Activated naive CD8-positive, alpha-beta T cell (primary cell): ENCODE measurements at regions not wholly inside any gene's neighbourhood (a gene's known extent, or its start where the extent isn't known, plus 50 kb on each side); places are given as distances from the start of the nearest gene placed in this dataset.

Source experiments
- H3K27ac Mint-ChIP-seq: one replicate; pipeline ENCODE4 v1.8.0; 2021; ENCODE audit warnings: mixed read lengths
- H3K27me3 Mint-ChIP-seq: one replicate; pipeline ENCODE4 v1.8.0; 2021; ENCODE audit warnings: mixed read lengths
- H3K36me3 Mint-ChIP-seq: one replicate; pipeline ENCODE4 v1.8.0; 2021; ENCODE audit warnings: mixed read lengths
- H3K4me1 Mint-ChIP-seq: one replicate; pipeline ENCODE4 v1.8.0; 2021; ENCODE audit warnings: low read depth, mixed read lengths
- H3K4me3 Mint-ChIP-seq: one replicate; pipeline ENCODE4 v1.8.0; 2021; ENCODE audit warnings: mild to moderate bottlenecking, mixed read lengths
- H3K9me3 Mint-ChIP-seq: one replicate; pipeline ENCODE4 v1.8.0; 2021; ENCODE audit warnings: low read depth, mixed read lengths

DNA sequence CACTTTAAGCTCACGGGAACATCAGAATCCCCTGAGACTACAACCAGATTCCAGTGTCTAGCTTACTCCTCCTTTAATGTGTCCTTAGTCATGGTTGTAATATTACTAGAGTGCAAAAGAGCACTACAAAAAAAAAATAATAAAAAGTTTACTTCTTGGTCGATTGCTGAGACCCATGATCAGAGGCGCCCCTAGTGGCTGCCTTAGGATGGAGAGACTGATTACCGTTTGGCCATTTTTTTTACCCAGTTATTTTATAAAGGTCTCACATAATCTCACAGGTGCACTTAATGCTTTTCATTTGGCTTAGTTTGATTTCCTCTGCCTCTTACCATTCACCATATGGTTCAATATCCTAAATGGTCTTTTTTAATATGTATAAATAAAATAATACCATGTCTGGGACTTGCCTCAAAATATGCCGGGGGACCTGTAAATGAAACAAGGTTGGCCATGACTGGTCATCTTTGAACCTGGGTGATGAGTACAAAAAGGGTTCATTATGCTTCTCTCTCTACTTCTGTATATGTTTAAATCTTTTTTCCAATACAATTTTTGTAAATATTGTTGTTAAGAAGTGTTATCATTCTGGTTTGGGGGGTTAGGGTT lies 331.5 kb upstream of the NFE2L3 start:
- H3K27ac Mint-ChIP-seq = no peak overlapping the region
- H3K27me3 Mint-ChIP-seq = peaks cover 32% of the 10 kb centered on the region
- H3K36me3 Mint-ChIP-seq = no peaks in the 10 kb centered on the region
- no peaks in the 10 kb centered on the region for H3K4me1 Mint-ChIP-seq
- H3K4me3 Mint-ChIP-seq = no peak overlapping the region
- H3K9me3 Mint-ChIP-seq = peaks cover 5% of the 10 kb centered on the region

DNA sequence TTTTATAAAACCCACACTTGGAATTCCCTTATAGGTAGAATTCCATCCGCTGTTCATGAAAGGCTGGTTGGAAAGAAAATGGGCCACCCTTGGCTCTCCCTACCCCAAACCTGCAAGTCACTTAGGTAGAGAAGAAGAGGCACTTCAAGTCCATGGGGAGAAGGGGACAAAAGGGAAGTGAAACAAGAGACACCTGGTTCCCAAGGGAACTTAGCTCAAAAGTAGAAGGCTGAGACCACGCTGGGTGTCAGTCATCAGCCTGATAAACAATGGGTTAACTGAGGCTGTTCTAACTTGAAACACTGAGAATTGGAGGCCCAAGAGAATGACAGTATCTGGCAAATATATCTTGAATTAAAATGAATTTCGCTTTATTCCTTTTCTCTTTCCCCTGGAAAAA lies 330.8 kb upstream of the NFE2L3 start:
- no peaks in the 10 kb centered on the region for H3K36me3 Mint-ChIP-seq

DNA sequence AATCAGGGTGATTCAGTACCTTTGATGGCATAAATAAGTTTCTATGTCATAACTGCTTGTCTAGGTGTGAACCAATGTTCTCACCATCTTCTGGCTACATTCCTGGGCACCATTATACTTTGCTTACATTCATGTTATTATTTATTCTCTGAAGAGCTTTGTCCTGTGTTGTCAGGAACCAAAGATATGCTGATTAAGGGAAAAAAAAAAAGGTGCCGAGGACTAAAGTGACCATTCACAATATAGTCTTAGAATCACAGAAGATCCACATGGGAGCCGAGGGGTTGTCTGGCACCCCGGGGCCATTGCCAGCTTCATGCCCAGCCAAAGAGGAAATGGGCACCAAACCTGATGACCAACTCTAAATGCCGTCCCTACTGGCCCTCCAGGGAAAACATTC lies 329.2 kb upstream of the NFE2L3 start:
- Mint-ChIP-seq H3K27ac (no peak overlapping the region), H3K36me3 (no peaks in the 10 kb centered on the region), H3K4me3 (no peak overlapping the region), H3K4me1 (no peaks in the 10 kb centered on the region), H3K9me3 (no peaks in the 10 kb centered on the region), H3K27me3 (peaks cover 30% of the 10 kb centered on the region)

More for the DNA sequence above, 330.8 kb upstream of the NFE2L3 start:
- no peak overlapping the region for H3K27ac Mint-ChIP-seq
- no peak overlapping the region for H3K4me3 Mint-ChIP-seq
- no peaks in the 10 kb centered on the region for H3K4me1 Mint-ChIP-seq
- H3K27me3 Mint-ChIP-seq = peaks cover 30% of the 10 kb centered on the region
- H3K9me3 Mint-ChIP-seq = peaks cover 5% of the 10 kb centered on the region

DNA sequence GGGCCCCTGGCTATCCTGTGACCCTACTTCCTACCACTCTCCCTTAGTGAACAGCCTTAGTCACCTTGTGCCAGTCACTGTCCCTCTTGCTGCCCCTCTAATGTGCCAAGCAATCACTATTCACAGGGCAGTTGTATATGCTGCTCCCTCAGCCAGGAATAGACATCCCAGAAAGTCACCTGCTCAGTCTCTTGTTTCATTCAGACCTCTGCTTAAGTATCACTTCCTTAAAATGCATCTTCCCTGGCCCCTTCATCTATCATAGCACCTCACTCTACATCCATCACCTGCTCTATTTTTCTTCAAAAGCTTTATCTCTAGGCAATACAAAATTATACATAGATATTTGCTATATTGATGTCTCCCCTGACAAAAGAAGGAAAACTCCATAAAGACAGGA lies 328.4 kb upstream of the NFE2L3 start:
- Mint-ChIP-seq H3K27ac (no peak overlapping the region), H3K27me3 (peaks cover 28% of the 10 kb centered on the region), H3K9me3 (no peaks in the 10 kb centered on the region), H3K4me3 (no peak overlapping the region), H3K36me3 (no peaks in the 10 kb centered on the region), H3K4me1 (no peaks in the 10 kb centered on the region)

DNA sequence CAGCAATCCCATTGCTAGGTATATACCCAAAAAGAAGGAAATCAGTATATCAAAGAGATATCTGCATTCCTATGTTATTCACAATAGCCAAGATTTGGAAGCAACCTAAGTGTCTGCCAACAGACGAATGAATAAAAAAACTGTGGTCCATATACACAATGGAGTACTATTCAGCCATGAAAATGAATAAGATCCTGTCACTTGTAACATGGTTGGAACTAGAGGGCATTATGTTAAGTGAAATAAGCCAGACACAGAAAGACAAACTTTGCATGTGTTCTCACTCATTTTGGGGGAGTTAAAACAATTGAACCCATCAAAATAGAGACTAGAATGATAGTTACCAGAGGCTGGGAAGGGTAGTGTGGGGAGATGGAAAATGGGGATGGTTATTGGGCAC lies 323.5 kb upstream of the NFE2L3 start:
- peaks cover 8% of the 10 kb centered on the region for H3K27me3 Mint-ChIP-seq
- H3K36me3 Mint-ChIP-seq = no peaks in the 10 kb centered on the region
- no peaks in the 10 kb centered on the region for H3K9me3 Mint-ChIP-seq
- no peak overlapping the region for H3K4me3 Mint-ChIP-seq
- H3K4me1 Mint-ChIP-seq = no peaks in the 10 kb centered on the region
- no peak overlapping the region for H3K27ac Mint-ChIP-seq

GRCh38 chr7:25829663-25830062 lies 322.3 kb upstream of the NFE2L3 start:
- Mint-ChIP-seq H3K4me1 (no peaks in the 10 kb centered on the region), H3K36me3 (no peaks in the 10 kb centered on the region), H3K27ac (no peak overlapping the region), H3K27me3 (peaks cover 5% of the 10 kb centered on the region), H3K4me3 (no peak overlapping the region), H3K9me3 (no peaks in the 10 kb centered on the region)

DNA sequence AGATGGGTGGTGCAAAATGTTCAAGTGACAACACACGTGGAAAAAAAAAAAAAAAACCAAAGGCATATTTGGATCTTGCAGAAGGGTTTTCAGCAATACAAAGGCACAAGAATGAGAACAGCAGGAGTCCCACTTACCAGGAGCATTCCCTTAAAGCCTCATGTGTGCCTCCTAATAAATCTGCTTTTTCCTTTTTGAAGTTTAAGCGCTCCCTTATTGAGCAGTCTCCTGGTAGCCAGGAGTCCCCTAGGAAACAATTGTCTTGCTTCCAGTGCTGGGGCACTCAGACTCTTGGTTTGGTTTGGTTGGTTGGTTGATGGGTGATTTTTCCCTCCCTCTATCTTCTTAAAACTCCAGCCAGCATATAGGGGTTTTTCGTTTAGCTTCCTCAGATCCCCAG lies 321.8 kb upstream of the NFE2L3 start:
- no peak overlapping the region for H3K27ac Mint-ChIP-seq
- no peaks in the 10 kb centered on the region for H3K9me3 Mint-ChIP-seq
- no peaks in the 10 kb centered on the region for H3K36me3 Mint-ChIP-seq
- H3K4me3 Mint-ChIP-seq = no peak overlapping the region
- peaks cover 3% of the 10 kb centered on the region for H3K27me3 Mint-ChIP-seq
- no peaks in the 10 kb centered on the region for H3K4me1 Mint-ChIP-seq

GRCh38 chr7:25831062-25831691 lies 320.8 kb upstream of the NFE2L3 start:
- H3K4me1 Mint-ChIP-seq = no peaks in the 10 kb centered on the region
- no peaks in the 10 kb centered on the region for H3K9me3 Mint-ChIP-seq
- H3K4me3 Mint-ChIP-seq = no peak overlapping the region
- H3K36me3 Mint-ChIP-seq = no peaks in the 10 kb centered on the region
- H3K27ac Mint-ChIP-seq = no peak overlapping the region
- peaks cover 3% of the 10 kb centered on the region for H3K27me3 Mint-ChIP-seq

GRCh38 chr7:25831831-25832411 lies 320.1 kb upstream of the NFE2L3 start:
- Mint-ChIP-seq H3K9me3 (no peaks in the 10 kb centered on the region), H3K27ac (no peak overlapping the region), H3K27me3 (peaks cover 7% of the 10 kb centered on the region), H3K36me3 (no peaks in the 10 kb centered on the region), H3K4me3 (no peak overlapping the region), H3K4me1 (no peaks in the 10 kb centered on the region)

DNA sequence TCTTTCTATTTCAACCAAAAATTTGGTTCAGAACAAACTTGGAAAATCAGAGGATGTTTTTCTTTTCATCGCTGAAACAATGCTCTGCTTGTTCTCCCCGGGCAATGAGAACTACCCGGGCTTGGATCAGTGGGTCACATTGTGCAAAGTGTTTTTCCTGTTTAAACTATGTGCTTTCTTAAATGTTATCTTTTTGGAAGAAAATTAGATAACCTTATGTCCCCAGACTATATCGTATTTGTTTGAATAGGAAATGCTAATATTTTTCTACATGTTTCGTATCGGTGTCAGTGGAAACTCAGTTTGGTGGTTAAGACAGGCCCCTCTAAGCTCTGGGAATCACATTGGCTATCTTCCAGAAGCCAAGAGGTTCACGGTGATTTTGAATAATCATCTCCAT lies 319.5 kb upstream of the NFE2L3 start:
- H3K4me3 Mint-ChIP-seq = no peak overlapping the region
- peaks cover 8% of the 10 kb centered on the region for H3K27me3 Mint-ChIP-seq
- H3K36me3 Mint-ChIP-seq = no peaks in the 10 kb centered on the region
- H3K4me1 Mint-ChIP-seq = no peaks in the 10 kb centered on the region
- H3K27ac Mint-ChIP-seq = no peak overlapping the region
- H3K9me3 Mint-ChIP-seq = no peaks in the 10 kb centered on the region

DNA sequence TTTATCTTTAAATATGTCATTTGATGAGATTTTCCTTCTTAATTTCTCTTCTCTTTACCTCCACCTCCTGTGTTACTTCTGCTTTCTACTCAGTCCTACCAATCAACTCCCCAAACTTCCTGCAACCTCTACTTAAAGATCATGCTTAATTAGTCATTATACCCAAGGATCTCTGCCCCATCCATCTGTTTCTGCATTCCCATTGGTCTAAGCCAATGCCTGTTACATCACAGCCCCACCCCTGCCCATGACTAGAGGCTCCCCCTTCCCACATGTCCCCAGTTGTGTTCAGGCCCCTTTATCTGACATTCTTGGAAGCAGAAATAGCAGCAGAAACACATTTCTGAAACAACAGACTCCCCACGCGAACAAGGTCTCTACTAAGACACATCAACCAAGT lies 319.1 kb upstream of the NFE2L3 start:
- Mint-ChIP-seq H3K27me3 (peaks cover 9% of the 10 kb centered on the region), H3K36me3 (no peaks in the 10 kb centered on the region), H3K4me1 (no peaks in the 10 kb centered on the region), H3K9me3 (no peaks in the 10 kb centered on the region), H3K4me3 (no peak overlapping the region), H3K27ac (no peak overlapping the region)

GRCh38 chr7:25834050-25834449 lies 317.9 kb upstream of the NFE2L3 start:
- H3K9me3 Mint-ChIP-seq = no peaks in the 10 kb centered on the region
- no peak overlapping the region for H3K27ac Mint-ChIP-seq
- H3K36me3 Mint-ChIP-seq = no peaks in the 10 kb centered on the region
- peaks cover 10% of the 10 kb centered on the region for H3K27me3 Mint-ChIP-seq
- no peak overlapping the region for H3K4me3 Mint-ChIP-seq
- no peaks in the 10 kb centered on the region for H3K4me1 Mint-ChIP-seq

GRCh38 chr7:25835197-25835596 lies 316.8 kb upstream of the NFE2L3 start:
- no peaks in the 10 kb centered on the region for H3K9me3 Mint-ChIP-seq
- peaks cover 3% of the 10 kb centered on the region for H3K36me3 Mint-ChIP-seq
- H3K4me3 Mint-ChIP-seq = no peak overlapping the region
- no peaks in the 10 kb centered on the region for H3K4me1 Mint-ChIP-seq
- no peak overlapping the region for H3K27ac Mint-ChIP-seq
- peaks cover 13% of the 10 kb centered on the region for H3K27me3 Mint-ChIP-seq

DNA sequence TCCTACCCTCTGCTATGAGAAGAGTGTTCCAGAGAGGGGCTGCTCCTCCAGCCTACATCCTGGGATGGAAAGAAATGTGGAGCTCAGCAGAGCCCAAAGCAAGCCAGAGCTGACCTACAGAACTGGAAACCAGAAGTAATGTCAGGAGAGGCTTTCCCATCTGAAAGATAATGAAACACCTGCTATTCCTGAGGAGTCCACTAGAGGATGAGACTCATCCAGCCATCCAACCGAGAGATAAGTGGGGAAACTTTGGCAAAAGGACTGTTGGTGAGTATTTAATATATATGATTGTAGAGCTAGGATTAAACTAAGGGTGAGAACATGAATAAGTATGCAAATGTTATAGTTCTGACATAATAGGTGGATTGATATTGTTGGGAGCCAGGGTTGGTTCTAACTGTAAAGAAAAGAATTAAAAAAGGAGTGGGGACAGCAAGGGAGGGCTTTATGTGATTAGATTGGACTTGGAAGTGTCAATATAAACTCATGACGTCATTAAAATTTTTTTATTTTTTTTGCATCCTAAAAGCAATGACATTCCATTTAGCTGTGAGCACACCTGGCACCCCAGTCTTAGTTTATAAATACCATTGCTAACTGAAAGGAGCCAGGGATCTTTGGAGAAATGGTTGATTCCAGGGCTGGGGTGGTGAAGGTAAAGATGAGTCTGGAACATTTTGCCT lies 312.8 kb upstream of the NFE2L3 start:
- H3K27ac Mint-ChIP-seq = no peak overlapping the region
- H3K4me3 Mint-ChIP-seq = no peak overlapping the region
- H3K36me3 Mint-ChIP-seq = peaks cover 3% of the 10 kb centered on the region
- H3K27me3 Mint-ChIP-seq = peaks cover 17% of the 10 kb centered on the region
- H3K4me1 Mint-ChIP-seq = no peaks in the 10 kb centered on the region
- H3K9me3 Mint-ChIP-seq = no peaks in the 10 kb centered on the region

- no peaks in the 10 kb centered on the region for H3K4me1 Mint-ChIP-seq
Observed at GRCh38 chr7:25840209-25840792, 311.7 kb upstream of the NFE2L3 start.

More at GRCh38 chr7:25840209-25840792, 311.7 kb upstream of the NFE2L3 start:
- Mint-ChIP-seq H3K4me3 (no peak overlapping the region), H3K36me3 (peaks cover 3% of the 10 kb centered on the region), H3K27me3 (peaks cover 16% of the 10 kb centered on the region), H3K27ac (no peak overlapping the region), H3K9me3 (no peaks in the 10 kb centered on the region)
